IMR-90 (cell line): ENCODE measurements at regions not wholly inside any gene's neighbourhood (a gene's known extent, or its start where the extent isn't known, plus 50 kb on each side); places are given as distances from the start of the nearest gene placed in this dataset.

ENCODE experiments used
- ATAC-seq: fragments of 200-7000 bp; cut with Tn5 transposase; 2 replicates; pipeline ENCODE4 v1.9.1; 2020; ENCODE audit warnings: low read depth, mild to moderate bottlenecking, moderate library complexity
- BruUV-seq: library from RNA; stranded (reverse); fragments of 400-500 nt; replicated peaks from 2 replicates; lab custom pipeline; 2021; lab: Mats Ljungman, UMichigan
- CTCF ChIA-PET: fragments of 300-600 bp; formaldehyde crosslinking; extraction: SDS; loops from one replicate; lab custom pipeline; 2021; ENCODE audit warnings: antibody characterized with exemption; lab: Yijun Ruan, JAX
- POLR2A ChIA-PET: fragments of 300-600 bp; sonication (Branson Sonifier 250); formaldehyde crosslinking; loops from one replicate; lab custom pipeline; 2022; ENCODE audit warnings: antibody characterized with exemption; ENCODE audit not compliant: unreplicated experiment; lab: Charles Lee
- DNase-seq: peaks from one replicate; pipeline ENCODE4 v3.0.0; 2013
- H2AFZ ChIP-seq: replicated peaks from 2 replicates; pipeline ENCODE3; 2013; ENCODE audit warnings: low read length, mild to moderate bottlenecking; ENCODE audit not compliant: poor library complexity
- H2AK5ac ChIP-seq: 2 replicates; pipeline ENCODE4 v1.6.1; 2013; ENCODE audit warnings: low read depth, low read length, inconsistent platforms
- H2AK9ac ChIP-seq: replicated peaks from 2 replicates; pipeline ENCODE3; 2013; ENCODE audit warnings: mild to moderate bottlenecking, low read depth, low read length, moderate library complexity; ENCODE audit not compliant: poor library complexity
- H2BK120ac ChIP-seq: 2 replicates; pipeline ENCODE4 v1.6.1; 2013; ENCODE audit warnings: low read depth, low read length, inconsistent platforms
- H2BK15ac ChIP-seq: 3 replicates; pipeline ENCODE4 v1.6.1; 2013; ENCODE audit warnings: low read depth, low read length, inconsistent platforms
- H2BK20ac ChIP-seq: 2 replicates; pipeline ENCODE4 v1.6.1; 2013; ENCODE audit warnings: low read depth, mild to moderate bottlenecking, inconsistent platforms, low read length, moderate library complexity
- H2BK5ac ChIP-seq: 2 replicates; pipeline ENCODE4 v1.6.1; 2013; ENCODE audit warnings: mild to moderate bottlenecking, low read depth, low read length, inconsistent platforms; ENCODE audit not compliant: poor library complexity, severe bottlenecking
- H3K14ac ChIP-seq: replicated peaks from 2 replicates; pipeline ENCODE4 v1.6.1; 2013; ENCODE audit warnings: low read depth, low read length, inconsistent platforms
- H3K18ac ChIP-seq: 2 replicates; pipeline ENCODE4 v1.6.1; 2013; ENCODE audit warnings: low read depth, low read length, control low read depth
- H3K23ac ChIP-seq: 2 replicates; pipeline ENCODE4 v1.6.1; 2013; ENCODE audit warnings: low read depth, low read length, inconsistent platforms
- H3K27ac ChIP-seq: 2 replicates; pipeline ENCODE4 v1.5.1; 2013; ENCODE audit warnings: mild to moderate bottlenecking, control low read depth, low read length; ENCODE audit not compliant: insufficient read depth
- H3K27me3 ChIP-seq: 2 replicates; pipeline ENCODE4 v1.6.1; 2013; ENCODE audit warnings: low read length; ENCODE audit not compliant: control insufficient read depth, insufficient read depth
- H3K36me3 ChIP-seq: 2 replicates; pipeline ENCODE4 v1.6.1; 2013; ENCODE audit warnings: low read length, mixed read lengths; ENCODE audit not compliant: control insufficient read depth, insufficient read depth
- H3K4ac ChIP-seq: 2 replicates; pipeline ENCODE4 v1.6.1; 2013; ENCODE audit warnings: low read depth, low read length, inconsistent platforms
- H3K4me1 ChIP-seq: 2 replicates; pipeline ENCODE4 v1.6.1; 2013; ENCODE audit warnings: low read length, mixed read lengths; ENCODE audit not compliant: control insufficient read depth, insufficient read depth
- H3K4me2 ChIP-seq: 2 replicates; pipeline ENCODE4 v1.6.1; 2013; ENCODE audit warnings: low read depth, mild to moderate bottlenecking, control low read depth, low read length, moderate library complexity
- H3K4me3 ChIP-seq: 2 replicates; pipeline ENCODE4 v1.5.1; 2013; ENCODE audit warnings: low read depth, mild to moderate bottlenecking, control low read depth, low read length, moderate library complexity; ENCODE audit not compliant: insufficient read depth
- H3K56ac ChIP-seq: 2 replicates; pipeline ENCODE4 v1.6.1; 2013; ENCODE audit warnings: low read length, inconsistent platforms; ENCODE audit not compliant: insufficient read depth; ENCODE audit errors: extremely low read depth
- H3K79me1 ChIP-seq, 2 experiments: 2 replicates each; pipeline ENCODE4 v1.6.1; 2013; ENCODE audit warnings: low read length in 2 of 2, inconsistent platforms in 1 of 2, low read depth in 1 of 2
- H3K9ac ChIP-seq: 2 replicates; pipeline ENCODE4 v1.6.1; 2013; ENCODE audit warnings: low read depth, low read length, control low read depth
- H3K9me1 ChIP-seq: 2 replicates; pipeline ENCODE4 v1.6.1; 2013; ENCODE audit warnings: low read length, inconsistent platforms; ENCODE audit not compliant: insufficient read depth
- H3K9me3 ChIP-seq: 2 replicates; pipeline ENCODE4 v1.6.1; 2013; ENCODE audit warnings: low read length; ENCODE audit not compliant: control insufficient read depth, insufficient read depth
- H4K20me1 ChIP-seq: 2 replicates; pipeline ENCODE4 v1.6.1; 2013; ENCODE audit warnings: low read length, inconsistent platforms; ENCODE audit not compliant: insufficient read depth
- H4K5ac ChIP-seq: 2 replicates; pipeline ENCODE4 v1.6.1; 2013; ENCODE audit warnings: mild to moderate bottlenecking, low read depth, low read length, control low read depth
- H4K8ac ChIP-seq, 2 experiments: 2 replicates each; pipeline ENCODE4 v1.6.1; 2013; ENCODE audit warnings: low read depth in 2 of 2, low read length in 2 of 2, control low read depth in 1 of 2, inconsistent platforms in 1 of 2
- H4K91ac ChIP-seq: 2 replicates; pipeline ENCODE4 v1.6.1; 2013; ENCODE audit warnings: low read depth, low read length, inconsistent platforms; ENCODE audit not compliant: insufficient read depth
- BHLHE40 ChIP-seq: fragments of 150-350 bp; IDR thresholded peaks from 2 replicates; pipeline ENCODE4 v1.6.1; 2016; ENCODE audit warnings: mild to moderate bottlenecking, low read depth, low read length
- CTCF ChIP-seq: conservative IDR thresholded peaks from 2 replicates; pipeline ENCODE4 v1.5.1; 2012; ENCODE audit warnings: mild to moderate bottlenecking, low read depth, low read length, improper control_type of control experiment
- MAFK ChIP-seq: IDR thresholded peaks from 2 replicates; pipeline ENCODE4 v1.6.1; 2012; ENCODE audit warnings: low read depth, low read length, improper control_type of control experiment
- MXI1 ChIP-seq: IDR thresholded peaks from 2 replicates; pipeline ENCODE4 v1.6.1; 2012; ENCODE audit warnings: low read depth, mild to moderate bottlenecking, low read length, moderate library complexity, borderline replicate concordance
- USF2 ChIP-seq: fragments of 150-350 bp; IDR thresholded peaks from 2 replicates; pipeline ENCODE4 v1.6.1; 2017; ENCODE audit warnings: mild to moderate bottlenecking, antibody characterized with exemption, low read length, low read depth
- WGBS, 2 experiments: methylation state at CpG; one replicate each; pipeline versions ENCODE4 v1.1.5 to v1.1.7; 2013; ENCODE audit warnings: missing lambda C conversion rate in 2 of 2; ENCODE audit not compliant: insufficient read length in 1 of 2; ENCODE audit errors: extremely low coverage in 2 of 2; 5-methylcytosine and 5-hydroxymethylcytosine counted together
- dilution Hi-C: fragments of 300-500 bp; cut with HindIII; formaldehyde crosslinking; loops from one replicate; pipeline ENCODE4 v1.14.3; 2018; ENCODE audit warnings: low sequenced_read_pairs; ENCODE audit not compliant: unreplicated experiment
- in situ Hi-C: fragments of 300-500 bp; cut with MboI; formaldehyde crosslinking; loops from 3 replicates; pipeline ENCODE4 v1.14.3; 2019; ENCODE audit warnings: low sequenced_read_pairs, inconsistent platforms, mixed read lengths
- intact Hi-C: fragments of 100-400 bp; cut with micrococcal nuclease; formaldehyde crosslinking; loops from 2 replicates; pipeline ENCODE4 v1.10.0; 2022

- Histone ChIP-seq H3K4me2 (no peak overlapping the region), H3K4me1 (no peaks in the 10 kb centered on the region), H4K5ac (no peak overlapping the region), H2BK5ac (no peak overlapping the region), H3K9me1 (no peaks in the 10 kb centered on the region), H3K79me1 (no peaks in the 10 kb centered on the region), H3K4ac (no peak overlapping the region), H3K9ac (no peak overlapping the region), H2AK9ac (no peak overlapping the region), H2BK120ac (no peak overlapping the region), H3K56ac (no peak overlapping the region), H2AFZ (no peak overlapping the region), H2BK15ac (no peak overlapping the region), H3K18ac (no peak overlapping the region), H2BK20ac (no peak overlapping the region), H3K23ac (no peak overlapping the region), H3K4me3 (no peak overlapping the region), H4K91ac (no peak overlapping the region), H4K20me1 (no peaks in the 10 kb centered on the region), H2AK5ac (no peak overlapping the region), H3K27ac (no peak overlapping the region), H3K9me3 (peaks cover 8% of the 10 kb centered on the region), H3K36me3 (no peaks in the 10 kb centered on the region), H3K14ac (no peak overlapping the region), H4K8ac (no peak overlapping the region), H3K27me3 (no peaks in the 10 kb centered on the region)
- no TSS peak for BruUV-seq
- in situ Hi-C loops, result no loop called here
- WGBS, 2 experiments, result no CpG with 5 or more reads among the region's 3 CpGs
- dilution Hi-C loops, result no loop called here
- no peak for TF ChIP-seq MXI1
- TF ChIP-seq MAFK, result no peak
- TF ChIP-seq CTCF, result no peak
- TF ChIP-seq BHLHE40, result no peak
- no peak for TF ChIP-seq USF2
- ATAC-seq (no peak), DNase-seq (no peak)
- intact Hi-C loops, result no loop called here
- ChIA-PET CTCF (no interaction called here), POLR2A (no interaction called here)
Observed at GRCh38 chr18:4844320-4844719, 352.7 kb downstream of the AKAIN1 start.
